ENCODE measurements at regions not wholly inside any gene's neighbourhood (a gene's known extent, or its start where the extent isn't known, plus 50 kb on each side); places are given as distances from the start of the nearest gene placed in this dataset.
"Not testable (repeated sequence)": the region's sequence is repeated elsewhere in the genome, so short reads cannot be mapped to it uniquely, and the experiment has no call there.

- DNase-seq (ENCODE audit: low spot score): not testable (repeated sequence)
Observed at GRCh38 chrX:152507168-152507567, 56.1 kb upstream of the GABRA3 start.

GRCh38 chrX:152520653-152521052, 69.5 kb upstream of the GABRA3 start:
- DNase-seq (ENCODE audit: low spot score): no peak

- no peak for DNase-seq (ENCODE audit: low spot score)
Observed at GRCh38 chrX:152528193-152528592, 77.1 kb upstream of the GABRA3 start.

GRCh38 chrX:152530967-152531366, 79.9 kb upstream of the GABRA3 start:
- no peak for DNase-seq (ENCODE audit: low spot score)

GRCh38 chrX:152537373-152537772, 86.3 kb upstream of the GABRA3 start:
- no peak for DNase-seq (ENCODE audit: low spot score)

GRCh38 chrX:152573866-152574265, 63.8 kb upstream of the GABRQ start:
- no peak for DNase-seq (ENCODE audit: low spot score)

GRCh38 chrX:152575331-152575730, 62.4 kb upstream of the GABRQ start:
- peak; percentile 4 for DNase-seq (ENCODE audit: low spot score)

- not testable (repeated sequence) for DNase-seq (ENCODE audit: low spot score)
Observed at GRCh38 chrX:152587523-152587922, 50.2 kb upstream of the GABRQ start.

Data from A172 (cell line).